PFSK-1 (cell line): ENCODE measurements at regions not wholly inside any gene's neighbourhood (a gene's known extent, or its start where the extent isn't known, plus 50 kb on each side); places are given as distances from the start of the nearest gene placed in this dataset.

Experiments used
- FOXP2 ChIP-seq: optimal IDR thresholded peaks from 2 replicates; pipeline ENCODE3; 2011; ENCODE audit warnings: borderline replicate concordance, control low read depth, inconsistent platforms; ENCODE audit not compliant: insufficient read depth; ENCODE audit errors: extremely low read length, extremely low read depth
- POLR2AphosphoS5 ChIP-seq: IDR thresholded peaks from 2 replicates; pipeline ENCODE4 v1.6.1; 2012; ENCODE audit warnings: low read depth, mild to moderate bottlenecking, control low read depth, low read length, moderate library complexity
- REST ChIP-seq, 2 experiments: IDR thresholded peaks; 2 replicates each; pipeline versions ENCODE4 v1.6.1 to v1.8.0; 2011 to 2012; ENCODE audit warnings: low read depth in 2 of 2, low read length in 2 of 2, control low read depth in 1 of 2, inconsistent platforms in 1 of 2, mild to moderate bottlenecking in 1 of 2, moderate library complexity in 1 of 2; ENCODE audit not compliant: insufficient read depth in 1 of 2
- SIN3A ChIP-seq: IDR thresholded peaks from 2 replicates; pipeline ENCODE4 v1.6.1; 2012; ENCODE audit warnings: mild to moderate bottlenecking, low read length, moderate library complexity, borderline replicate concordance; ENCODE audit not compliant: insufficient read depth
- TAF1 ChIP-seq: IDR thresholded peaks from 2 replicates; pipeline ENCODE4 v1.6.1; 2012; ENCODE audit warnings: low read length, control low read depth, borderline replicate concordance; ENCODE audit not compliant: insufficient read depth

GRCh38 chr4:123876143-123876542, 479.5 kb downstream of the SPRY1 start:
- no peak for TF ChIP-seq TAF1
- TF ChIP-seq FOXP2: no peak
- no peak for TF ChIP-seq REST (IDR thresholded peaks at IDR 0.05; ENCODE audit: insufficient read depth in 1 of 2, low read depth in 2 of 2, low read length in 2 of 2)
- TF ChIP-seq POLR2AphosphoS5: no peak
- TF ChIP-seq SIN3A: no peak

- no peak for TF ChIP-seq POLR2AphosphoS5
- no peak for TF ChIP-seq FOXP2
Observed at GRCh38 chr4:123876671-123877101, 480.1 kb downstream of the SPRY1 start.

GRCh38 chr4:123877551-123877950, 481.0 kb downstream of the SPRY1 start:
- TF ChIP-seq REST (IDR thresholded peaks at IDR 0.05; ENCODE audit: insufficient read depth in 1 of 2, low read depth in 2 of 2, low read length in 2 of 2): no peak
- TF ChIP-seq FOXP2: no peak
- no peak for TF ChIP-seq TAF1
- no peak for TF ChIP-seq SIN3A
- no peak for TF ChIP-seq POLR2AphosphoS5

- no peak for TF ChIP-seq SIN3A
- no peak for TF ChIP-seq TAF1
- no peak for TF ChIP-seq FOXP2
- no peak for TF ChIP-seq POLR2AphosphoS5
- no peak for TF ChIP-seq REST (IDR thresholded peaks at IDR 0.05; ENCODE audit: insufficient read depth in 1 of 2, low read depth in 2 of 2, low read length in 2 of 2)
Observed at GRCh38 chr4:123878976-123879375, 482.4 kb downstream of the SPRY1 start.

- TF ChIP-seq POLR2AphosphoS5 (no peak), FOXP2 (no peak), TAF1 (no peak), REST (IDR thresholded peaks at IDR 0.05; ENCODE audit: insufficient read depth in 1 of 2, low read depth in 2 of 2, low read length in 2 of 2) (no peak), SIN3A (no peak)
Observed at GRCh38 chr4:123880631-123881030, 484.0 kb downstream of the SPRY1 start.
